ENCODE measurements at regions not wholly inside any gene's neighbourhood (a gene's known extent, or its start where the extent isn't known, plus 50 kb on each side); places are given as distances from the start of the nearest gene placed in this dataset.

GRCh38 chr2:195049372-195050031 is 607.5 kb upstream of the SLC39A10 start:
- peaks cover 0 to under 1% (median 0%) of the 10 kb centered on the region in 4 experiments; a peak in 1 of 7 replicates for H3K4me1 ChIP-seq (replicated peaks in 1 of 4; ENCODE audit: control insufficient read depth in 3 of 4, insufficient read depth in 4 of 4, low read length in 3 of 4)
- no peak overlapping the region for H2BK15ac ChIP-seq (ENCODE audit: low read length)
- H3K27me3 ChIP-seq (replicated peaks in 1 of 4; ENCODE audit: control insufficient read depth in 3 of 4, extremely low read depth in 1 of 4, insufficient read depth in 3 of 4, low read length in 3 of 4), result no peaks in the 10 kb centered on the region
- H3K79me1 ChIP-seq (ENCODE audit: low read depth, low read length), result no peaks in the 10 kb centered on the region
- H3K23ac ChIP-seq (ENCODE audit: insufficient read length), result no peak overlapping the region
- CTCF ChIA-PET (ENCODE audit: partially characterized antibody), result no interaction called here
- POLR2A ChIA-PET (ENCODE audit: partially characterized antibody), result no interaction called here
- no peak overlapping the region for H3K18ac ChIP-seq (ENCODE audit: extremely low read depth, low read length)
- no peak overlapping the region for H4K5ac ChIP-seq (ENCODE audit: insufficient read length, low read depth, low read length)
- H2BK20ac ChIP-seq (ENCODE audit: low read length), result no peak overlapping the region
- no peak overlapping the region for H2BK5ac ChIP-seq (ENCODE audit: low read depth, low read length)
- no peak overlapping the region for H4K91ac ChIP-seq (replicated peaks; ENCODE audit: insufficient read length, low read length)
- H3K27ac ChIP-seq (ENCODE audit: low read depth, low read length), result no peak overlapping the region
- no peaks in the 10 kb centered on the region for H3K79me2 ChIP-seq (ENCODE audit: control insufficient read depth in 1 of 2, insufficient read depth in 2 of 2, low read length in 2 of 2)
- no peak overlapping the region for H2BK120ac ChIP-seq (replicated peaks; ENCODE audit: low read depth, low read length)
- no peak overlapping the region for H3K14ac ChIP-seq (ENCODE audit: insufficient read length)
- no peaks in the 10 kb centered on the region for H3K36me3 ChIP-seq (ENCODE audit: control insufficient read depth in 2 of 4, insufficient read depth in 4 of 4, low read length in 3 of 4)
- no peak overlapping the region for H2AFZ ChIP-seq (ENCODE audit: low read length)
- H2AK5ac ChIP-seq (ENCODE audit: low read depth, low read length), result no peak overlapping the region
- DNase-seq (ENCODE audit: low read depth in 1 of 2, low spot score in 2 of 2), result no peak
- H4K20me1 ChIP-seq (replicated peaks in 1 of 2; ENCODE audit: control insufficient read depth in 1 of 2, insufficient read depth in 2 of 2, low read length in 2 of 2), result no peaks in the 10 kb centered on the region
- H3K4me3 ChIP-seq (ENCODE audit: extremely low read depth in 1 of 4, insufficient read depth in 2 of 4, low read depth in 3 of 4, low read length in 4 of 4), result no peak overlapping the region
- no peak overlapping the region for H4K8ac ChIP-seq (ENCODE audit: extremely low read depth, insufficient read depth, low read length)
- no peaks in the 10 kb centered on the region for H3K23me2 ChIP-seq (ENCODE audit: low read depth, low read length)
- no peak overlapping the region for H3K4me2 ChIP-seq (ENCODE audit: insufficient read depth in 1 of 2, low read depth in 2 of 2, low read length in 2 of 2)
- no peak overlapping the region for H3K4ac ChIP-seq (replicated peaks; ENCODE audit: insufficient read length, low read depth, low read length)
- no peak overlapping the region for H3K56ac ChIP-seq (replicated peaks; ENCODE audit: insufficient read length, low read depth, low read length)
- WGBS, 2 experiments (ENCODE audit: extremely low coverage in 1 of 2, insufficient coverage in 1 of 2, insufficient read length in 1 of 2, insufficient replicate concordance in 2 of 2, low coverage in 1 of 2, low lambda C conversion rate in 2 of 2, missing lambda C conversion rate in 1 of 2), result 87% methylated on average over 1 of the region's 1 CpG; no CpG with 5 or more reads in 1 of the 2 experiments
- no peak for FAIRE-seq
- no peak overlapping the region for H3K9ac ChIP-seq (replicated peaks in 1 of 4; ENCODE audit: extremely low read depth in 1 of 4, low read depth in 3 of 4, low read length in 3 of 4)
- H3K9me3 ChIP-seq (ENCODE audit: insufficient read depth in 2 of 2, low read depth in 1 of 2, low read length in 1 of 2), result no peaks in the 10 kb centered on the region
- H2BK12ac ChIP-seq (ENCODE audit: low read depth, low read length), result no peak overlapping the region
- TF ChIP-seq JUND (IDR thresholded peaks at IDR 0.05; ENCODE audit: low read length), result no peak
- TF ChIP-seq TAF1 (IDR thresholded peaks at IDR 0.05; ENCODE audit: low read depth, low read length), result no peak
- TF ChIP-seq SAP30 (IDR thresholded peaks at IDR 0.05; ENCODE audit: insufficient read depth, insufficient replicate concordance, low read length), result no peak
- no peak for TF ChIP-seq NRF1 (IDR thresholded peaks at IDR 0.05; ENCODE audit: low read depth, low read length)
- no peak for TF ChIP-seq RXRA (IDR thresholded peaks at IDR 0.05; ENCODE audit: insufficient read depth, low read depth, low read length)
- TF ChIP-seq CEBPB (IDR thresholded peaks at IDR 0.05; ENCODE audit: low read depth, low read length), result no peak
- TF ChIP-seq MAFK (IDR thresholded peaks at IDR 0.05; ENCODE audit: low read depth, low read length), result no peak
- no peak for TF ChIP-seq CBX5 (IDR thresholded peaks at IDR 0.05; ENCODE audit: low read depth, low read length)
- no peak for TF ChIP-seq ATF3 (IDR thresholded peaks at IDR 0.05; ENCODE audit: insufficient read depth, low read depth, low read length)
- TF ChIP-seq SP4 (IDR thresholded peaks at IDR 0.05; ENCODE audit: low read length), result no peak
- TF ChIP-seq KDM1A (IDR thresholded peaks at IDR 0.05; ENCODE audit: borderline replicate concordance, low read length), result no peak
- no peak for TF ChIP-seq CHD1 (IDR thresholded peaks at IDR 0.05; ENCODE audit: low read depth, low read length)
- no peak for TF ChIP-seq BRCA1 (IDR thresholded peaks at IDR 0.05; ENCODE audit: low read depth, low read length)
- no peak for TF ChIP-seq GABPA (IDR thresholded peaks at IDR 0.05; ENCODE audit: borderline replicate concordance, insufficient read depth, low read length)
